B cell (primary cell): ENCODE measurements at regions not wholly inside any gene's neighbourhood (a gene's known extent, or its start where the extent isn't known, plus 50 kb on each side); places are given as distances from the start of the nearest gene placed in this dataset.

Experiments
- ATAC-seq: fragments of 200-7000 bp; cut with Tn5 transposase; one replicate; pipeline ENCODE4 v1.10.0; 2021; ENCODE audit warnings: low read depth, mild to moderate bottlenecking, moderate number of reproducible peaks, moderate library complexity
- CTCF ChIA-PET: fragments of 350-600 bp; sonication (Branson Sonifier 250); formaldehyde crosslinking; loops from one replicate; lab custom pipeline; 2021; ENCODE audit warnings: antibody characterized with exemption, inconsistent platforms; lab: Charles Lee
- POLR2A ChIA-PET: fragments of 350-600 bp; sonication (Branson Sonifier 250); formaldehyde crosslinking; loops from one replicate; lab custom pipeline; 2021; ENCODE audit warnings: antibody characterized with exemption; lab: Charles Lee
- DNase-seq: peaks from one replicate; pipeline ENCODE4 v3.0.0; 2013
- H2AFZ ChIP-seq: 2 replicates; pipeline ENCODE4 v1.6.1; 2012; ENCODE audit warnings: mild to moderate bottlenecking, low read depth, low read length; ENCODE audit not compliant: insufficient read depth, poor library complexity, severe bottlenecking
- H3K27ac ChIP-seq, 2 donors: 1 replicate in 1 of 2; 2 replicates in 1 of 2; pipeline ENCODE4 v1.5.1; 2012 to 2013; ENCODE audit warnings: low read length in 2 of 2, mild to moderate bottlenecking in 2 of 2, moderate library complexity in 1 of 2
- H3K27me3 ChIP-seq, 4 experiments: fragments of 200-600 bp in 1 of 4; sonication (generic) in 1 of 4; replicated peaks in 1 of 4; 1 replicate in 2 of 4; 2 replicates in 2 of 4; pipeline versions ENCODE4 v1.6.1 to v1.7.0; 2013 to 2016; ENCODE audit warnings: low read length in 3 of 4, mild to moderate bottlenecking in 2 of 4, mixed read lengths in 1 of 4, moderate library complexity in 1 of 4; ENCODE audit not compliant: insufficient read depth in 4 of 4, control insufficient read depth in 3 of 4; ENCODE audit errors: control extremely low read depth in 1 of 4
- H3K36me3 ChIP-seq, 2 experiments: replicated peaks in 1 of 2; 1 replicate in 1 of 2; 2 replicates in 1 of 2; pipeline versions ENCODE4 v1.6.1 to v1.7.1; 2013; ENCODE audit warnings: low read length in 1 of 2; ENCODE audit not compliant: insufficient read depth in 2 of 2, control insufficient read depth in 1 of 2; ENCODE audit errors: control extremely low read depth in 1 of 2, extremely low read depth in 1 of 2
- H3K4me1 ChIP-seq, 2 donors: fragments of 200-600 bp in 1 of 2; sonication (generic) in 1 of 2; 1 replicate in 1 of 2; 2 replicates in 1 of 2; pipeline versions ENCODE4 v1.5.1 to v1.6.1; 2013 to 2017; ENCODE audit warnings: low read length in 2 of 2; ENCODE audit not compliant: control insufficient read depth in 2 of 2, insufficient read depth in 2 of 2
- H3K4me2 ChIP-seq: replicated peaks from 2 replicates; pipeline ENCODE3; 2012; ENCODE audit warnings: mild to moderate bottlenecking, low read depth, low read length; ENCODE audit not compliant: poor library complexity, severe bottlenecking
- H3K4me3 ChIP-seq, 5 experiments: fragments of 200-600 bp in 1 of 5; sonication (generic) in 1 of 5; 1 replicate in 3 of 5; 2 replicates in 2 of 5; pipeline versions ENCODE4 v1.5.1 to v1.7.0; 2011 to 2016; ENCODE audit warnings: low read length in 4 of 5, mild to moderate bottlenecking in 4 of 5, low read depth in 2 of 5, control low read depth in 1 of 5, moderate library complexity in 1 of 5; ENCODE audit not compliant: insufficient read depth in 1 of 5; ENCODE audit errors: control extremely low read depth in 1 of 5, extremely low read depth in 1 of 5
- H3K79me2 ChIP-seq: fragments of 200-600 bp; sonication (generic); one replicate; pipeline ENCODE4 v1.6.0; 2016; ENCODE audit warnings: low read length; ENCODE audit not compliant: control insufficient read depth, insufficient read depth
- H3K9ac ChIP-seq: fragments of 200-600 bp; sonication (generic); 2 replicates; pipeline ENCODE4 v1.6.1; 2017; ENCODE audit warnings: mild to moderate bottlenecking, low read length, moderate library complexity
- H3K9me3 ChIP-seq, 3 donors: one replicate each; pipeline versions ENCODE4 v1.6.1 to v1.7.1; 2013; ENCODE audit warnings: low read length in 2 of 3; ENCODE audit not compliant: control insufficient read depth in 2 of 3, insufficient read depth in 1 of 3; ENCODE audit errors: control extremely low read depth in 1 of 3
- H4K20me1 ChIP-seq: 2 replicates; pipeline ENCODE4 v1.6.0; 2012; ENCODE audit warnings: mild to moderate bottlenecking, low read length; ENCODE audit not compliant: insufficient read depth, control insufficient read depth, poor library complexity, severe bottlenecking
- H3K27ac Mint-ChIP-seq: one replicate; pipeline ENCODE4 v1.8.0; 2021; ENCODE audit warnings: mixed read lengths
- H3K27me3 Mint-ChIP-seq: one replicate; pipeline ENCODE4 v1.8.0; 2021; ENCODE audit warnings: mixed read lengths
- H3K4me1 Mint-ChIP-seq: one replicate; pipeline ENCODE4 v1.8.0; 2021; ENCODE audit warnings: mixed read lengths
- H3K4me3 Mint-ChIP-seq: one replicate; pipeline ENCODE4 v1.8.0; 2021; ENCODE audit warnings: mixed read lengths
- H3K9me3 Mint-ChIP-seq: one replicate; pipeline ENCODE4 v1.8.0; 2022; ENCODE audit warnings: mixed read lengths; ENCODE audit not compliant: insufficient read depth
- EZH2 ChIP-seq: IDR thresholded peaks from 2 replicates; pipeline ENCODE4 v1.6.1; 2012; ENCODE audit warnings: borderline replicate concordance, low read depth, mild to moderate bottlenecking, moderate library complexity, low read length; ENCODE audit not compliant: insufficient read depth, poor library complexity, severe bottlenecking
- WGBS: methylation state at CpG from one replicate; pipeline ENCODE4 v1.1.5; 2013; ENCODE audit warnings: missing lambda C conversion rate; ENCODE audit not compliant: insufficient coverage; 5-methylcytosine and 5-hydroxymethylcytosine counted together
- intact Hi-C: fragments of 100-400 bp; cut with micrococcal nuclease; formaldehyde crosslinking; loops from one replicate; pipeline ENCODE4 v1.10.0; 2022
- TF ChIP-seq, protein P1 (sequence below): fragments of 200-600 bp; IDR thresholded peaks from one replicate; pipeline ENCODE4 v1.8.0; 2022; ENCODE audit warnings: antibody characterized with exemption, mild to moderate bottlenecking

DNA sequence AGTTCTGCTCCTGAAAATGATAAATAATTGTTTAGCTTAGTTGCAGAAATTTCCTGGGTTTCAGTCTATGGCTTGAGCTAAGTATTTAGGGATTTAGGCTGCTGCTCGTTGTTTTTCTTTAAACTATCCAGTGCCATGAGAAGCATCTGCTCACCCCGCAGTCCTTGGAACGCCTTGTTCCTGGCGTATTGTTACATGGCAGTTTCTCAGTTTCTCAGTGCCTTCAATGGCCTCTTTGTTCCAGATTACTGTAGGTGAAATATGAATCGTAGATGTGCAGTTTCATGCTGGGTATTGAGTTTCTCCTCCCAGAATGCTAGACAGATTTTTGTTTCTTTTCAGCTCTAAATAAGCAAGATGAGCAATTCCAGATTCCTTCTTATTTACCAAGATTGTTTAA, 269.5 kb upstream of the GBE1 start:
- Histone ChIP-seq H4K20me1 (no peaks in the 10 kb centered on the region), H3K9me3 (no peaks in the 10 kb centered on the region), H2AFZ (no peak overlapping the region), H3K36me3 (no peaks in the 10 kb centered on the region), H3K27ac (no peak overlapping the region), H3K4me2 (no peak overlapping the region), H3K4me1 (no peaks in the 10 kb centered on the region), H3K79me2 (no peaks in the 10 kb centered on the region), H3K4me3 (no peak overlapping the region), H3K9ac (no peak overlapping the region), H3K27me3 (no peaks in the 10 kb centered on the region)
- Mint-ChIP-seq H3K27ac (no peak overlapping the region), H3K9me3 (no peaks in the 10 kb centered on the region), H3K4me3 (no peak overlapping the region), H3K27me3 (no peaks in the 10 kb centered on the region), H3K4me1 (no peaks in the 10 kb centered on the region)
- TF ChIP-seq EZH2, result no peak
- TF ChIP-seq, protein P1, sequence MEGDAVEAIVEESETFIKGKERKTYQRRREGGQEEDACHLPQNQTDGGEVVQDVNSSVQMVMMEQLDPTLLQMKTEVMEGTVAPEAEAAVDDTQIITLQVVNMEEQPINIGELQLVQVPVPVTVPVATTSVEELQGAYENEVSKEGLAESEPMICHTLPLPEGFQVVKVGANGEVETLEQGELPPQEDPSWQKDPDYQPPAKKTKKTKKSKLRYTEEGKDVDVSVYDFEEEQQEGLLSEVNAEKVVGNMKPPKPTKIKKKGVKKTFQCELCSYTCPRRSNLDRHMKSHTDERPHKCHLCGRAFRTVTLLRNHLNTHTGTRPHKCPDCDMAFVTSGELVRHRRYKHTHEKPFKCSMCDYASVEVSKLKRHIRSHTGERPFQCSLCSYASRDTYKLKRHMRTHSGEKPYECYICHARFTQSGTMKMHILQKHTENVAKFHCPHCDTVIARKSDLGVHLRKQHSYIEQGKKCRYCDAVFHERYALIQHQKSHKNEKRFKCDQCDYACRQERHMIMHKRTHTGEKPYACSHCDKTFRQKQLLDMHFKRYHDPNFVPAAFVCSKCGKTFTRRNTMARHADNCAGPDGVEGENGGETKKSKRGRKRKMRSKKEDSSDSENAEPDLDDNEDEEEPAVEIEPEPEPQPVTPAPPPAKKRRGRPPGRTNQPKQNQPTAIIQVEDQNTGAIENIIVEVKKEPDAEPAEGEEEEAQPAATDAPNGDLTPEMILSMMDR, result no peak
- intact Hi-C loops, result no loop called here
- WGBS, result 92% methylated on average over 4 of the region's 5 CpGs
- no peak for DNase-seq
- ChIA-PET POLR2A (no interaction called here), CTCF (no interaction called here)
- no peak for ATAC-seq

DNA sequence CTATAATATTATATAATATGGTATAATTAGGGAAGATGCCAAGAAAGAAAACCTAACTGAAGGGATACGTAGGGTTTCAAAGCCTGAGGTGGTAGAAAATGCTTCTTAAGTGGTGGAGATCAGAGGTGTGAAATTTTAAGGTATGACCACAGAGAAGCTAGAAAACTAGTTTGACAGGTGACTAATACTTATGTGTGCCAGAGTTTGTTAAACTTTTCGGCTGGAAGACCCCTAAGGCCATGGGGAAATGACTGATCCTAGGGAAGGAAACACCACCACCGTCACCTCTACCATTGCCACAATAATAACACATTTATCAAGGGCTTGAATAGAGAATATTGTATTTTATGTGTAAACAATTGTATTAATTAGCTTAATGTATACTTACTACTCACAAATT, 261.4 kb upstream of the GBE1 start:
- DNase-seq (no peak), ATAC-seq (no peak)
- H3K4me1 ChIP-seq, result peaks cover 0 to 8% of the 10 kb centered on the region in 2 donors
- no peak overlapping the region for H3K27ac ChIP-seq
- no peak overlapping the region for H3K9ac ChIP-seq
- H3K9me3 Mint-ChIP-seq, result no peaks in the 10 kb centered on the region
- H4K20me1 ChIP-seq, result no peaks in the 10 kb centered on the region
- H3K4me2 ChIP-seq, result no peak overlapping the region
- ChIA-PET POLR2A (no interaction called here), CTCF (no interaction called here)
- no peaks in the 10 kb centered on the region for H3K27me3 ChIP-seq
- no peak overlapping the region for H3K4me3 Mint-ChIP-seq
- H3K79me2 ChIP-seq, result no peaks in the 10 kb centered on the region
- H3K27ac Mint-ChIP-seq, result no peak overlapping the region
- no peaks in the 10 kb centered on the region for H3K36me3 ChIP-seq
- no peaks in the 10 kb centered on the region for H3K27me3 Mint-ChIP-seq
- no peak overlapping the region for H3K4me3 ChIP-seq
- peaks cover 11% of the 10 kb centered on the region for H3K4me1 Mint-ChIP-seq
- intact Hi-C loops, result no loop called here
- no peak overlapping the region for H2AFZ ChIP-seq
- TF ChIP-seq EZH2, result no peak
- TF ChIP-seq, protein P1, result no peak
- WGBS, result 100% methylated on average over 1 of the region's 3 CpGs
- no peaks in the 10 kb centered on the region for H3K9me3 ChIP-seq
